HEK293T (cell line): ENCODE measurements at regions not wholly inside any gene's neighbourhood (a gene's known extent, or its start where the extent isn't known, plus 50 kb on each side); places are given as distances from the start of the nearest gene placed in this dataset.

Experiments
- CTCF ChIA-PET: fragments of 350-600 bp; formaldehyde crosslinking; extraction: SDS; loops from one replicate; lab custom pipeline; 2021; ENCODE audit warnings: antibody characterized with exemption, inconsistent platforms; lab: Yijun Ruan, JAX
- POLR2A ChIA-PET: fragments of 350-600 bp; formaldehyde crosslinking; extraction: SDS; loops from one replicate; lab custom pipeline; 2020; ENCODE audit warnings: antibody characterized with exemption, inconsistent platforms; lab: Yijun Ruan, JAX
- DNase-seq: peaks from one replicate; pipeline ENCODE4 v3.0.0; 2012; ENCODE audit warnings: mixed read lengths; ENCODE audit errors: extremely low spot score
- ARNT ChIP-seq: fragments of 450-650 bp; IDR thresholded peaks from 2 replicates; pipeline ENCODE4 v1.6.1; 2017; ENCODE audit warnings: mild to moderate bottlenecking
- BHLHE40 ChIP-seq: fragments of 450-650 bp; IDR thresholded peaks from 2 replicates; pipeline ENCODE4 v1.6.1; 2016; ENCODE audit warnings: mild to moderate bottlenecking, moderate library complexity, borderline replicate concordance
- CTBP1 ChIP-seq: fragments of 450-650 bp; IDR thresholded peaks from 2 replicates; pipeline ENCODE4 v1.6.1; 2016; ENCODE audit warnings: borderline replicate concordance
- ELF4 ChIP-seq: fragments of 450-650 bp; IDR thresholded peaks from 2 replicates; pipeline ENCODE4 v1.6.1; 2017; ENCODE audit warnings: antibody characterized with exemption
- FOXA1 ChIP-seq: fragments of 450-650 bp; IDR thresholded peaks from 2 replicates; pipeline ENCODE4 v1.6.1; 2016; ENCODE audit warnings: mild to moderate bottlenecking
- FOXK2 ChIP-seq: fragments of 450-650 bp; IDR thresholded peaks from 2 replicates; pipeline ENCODE4 v1.6.1; 2016; ENCODE audit warnings: mild to moderate bottlenecking
- FOXM1 ChIP-seq: fragments of 450-650 bp; IDR thresholded peaks from 2 replicates; pipeline ENCODE4 v1.6.1; 2017; ENCODE audit warnings: mild to moderate bottlenecking, borderline replicate concordance
- HDGF ChIP-seq: fragments of 450-650 bp; IDR thresholded peaks from 2 replicates; pipeline ENCODE4 v1.6.1; 2017; ENCODE audit warnings: antibody characterized with exemption, borderline replicate concordance
- L3MBTL2 ChIP-seq: fragments of 450-650 bp; conservative IDR thresholded peaks from 2 replicates; pipeline ENCODE4 v1.6.1; 2016; ENCODE audit warnings: mild to moderate bottlenecking
- LEF1 ChIP-seq: fragments of 450-650 bp; IDR thresholded peaks from 2 replicates; pipeline ENCODE4 v1.6.1; 2017; ENCODE audit warnings: mild to moderate bottlenecking, borderline replicate concordance
- NFRKB ChIP-seq: fragments of 450-650 bp; IDR thresholded peaks from 2 replicates; pipeline ENCODE4 v1.6.1; 2016; ENCODE audit warnings: mild to moderate bottlenecking, moderate library complexity
- PKNOX1 ChIP-seq: fragments of 450-650 bp; IDR thresholded peaks from 2 replicates; pipeline ENCODE4 v1.6.1; 2016
- SP1 ChIP-seq: fragments of 450-650 bp; IDR thresholded peaks from 2 replicates; pipeline ENCODE4 v1.6.1; 2017
- SUZ12 ChIP-seq: fragments of 450-650 bp; IDR thresholded peaks from 2 replicates; pipeline ENCODE4 v1.6.1; 2016; ENCODE audit warnings: mild to moderate bottlenecking
- TARDBP ChIP-seq: fragments of 450-650 bp; IDR thresholded peaks from 2 replicates; pipeline ENCODE4 v1.6.1; 2016
- ZNF384 ChIP-seq: fragments of 450-650 bp; IDR thresholded peaks from 2 replicates; pipeline ENCODE4 v1.6.1; 2016

DNA sequence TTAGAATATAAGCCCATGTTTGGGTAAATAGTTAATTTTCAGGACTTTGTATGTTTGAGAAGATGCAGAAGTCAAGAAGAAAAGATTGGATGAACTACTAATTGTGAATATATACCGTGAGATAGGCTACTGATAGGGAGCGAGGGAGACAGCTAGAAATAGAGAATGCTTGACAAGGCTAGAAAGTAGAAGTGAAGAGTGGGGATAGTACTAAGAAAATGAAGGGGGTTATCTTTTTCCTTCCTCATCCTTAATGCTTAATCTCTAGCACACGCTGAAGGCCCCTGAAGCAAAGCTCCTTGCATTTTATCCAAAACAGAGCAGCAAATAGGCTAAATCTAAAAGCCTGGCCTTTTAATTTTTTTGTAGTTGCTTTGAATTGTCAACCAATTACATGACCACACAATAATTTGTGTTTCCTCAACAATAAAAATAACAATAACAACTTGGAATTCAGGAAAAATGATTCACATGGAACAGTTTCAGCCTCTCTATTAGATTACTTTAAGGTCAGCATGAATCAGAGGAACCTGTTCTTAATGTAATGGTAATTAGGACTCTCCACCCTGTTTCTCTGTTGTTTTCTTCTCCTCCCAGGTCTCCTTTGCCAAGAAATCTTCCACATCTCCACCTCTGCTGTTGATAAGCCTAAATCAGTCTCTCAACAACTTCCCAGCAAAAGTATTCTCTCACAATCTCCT is 1071.3 kb upstream of the ZEB2 start:
- ChIA-PET CTCF (no interaction called here), POLR2A (no interaction called here)
- DNase-seq = no peak
- no peak for TF ChIP-seq HDGF
- TF ChIP-seq LEF1 = no peak
- no peak for TF ChIP-seq ELF4

DNA sequence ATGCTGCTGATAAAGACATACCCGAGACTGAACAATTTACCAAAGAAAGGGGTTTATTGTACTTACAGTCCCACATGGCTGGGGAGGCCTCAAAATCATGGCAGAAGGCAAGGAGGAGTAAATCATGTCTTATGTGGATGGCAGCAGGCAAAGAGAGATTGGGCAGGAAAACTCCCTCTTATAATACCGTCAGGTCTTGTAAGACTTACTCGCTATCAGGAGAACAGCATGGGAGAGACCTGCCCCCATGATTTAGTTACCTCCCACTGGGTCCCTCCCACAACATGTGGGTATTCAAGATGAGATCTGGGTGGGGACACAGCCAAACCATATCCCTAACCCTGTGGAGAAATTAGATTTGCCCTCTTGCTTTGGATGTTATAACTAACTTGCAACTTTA is 1068.0 kb upstream of the ZEB2 start:
- no peak for DNase-seq
- ChIA-PET CTCF (no interaction called here), POLR2A (no interaction called here)
- TF ChIP-seq LEF1 = no peak
- TF ChIP-seq L3MBTL2 = no peak
- no peak for TF ChIP-seq FOXA1
- TF ChIP-seq ZNF384 = no peak
- no peak for TF ChIP-seq HDGF
- TF ChIP-seq SUZ12 = no peak
- no peak for TF ChIP-seq ARNT
- no peak for TF ChIP-seq ELF4
- TF ChIP-seq FOXM1 = no peak
- TF ChIP-seq SP1 = no peak
- no peak for TF ChIP-seq FOXK2
- no peak for TF ChIP-seq TARDBP
- TF ChIP-seq BHLHE40 = no peak
- no peak for TF ChIP-seq NFRKB
- no peak for TF ChIP-seq PKNOX1

DNA sequence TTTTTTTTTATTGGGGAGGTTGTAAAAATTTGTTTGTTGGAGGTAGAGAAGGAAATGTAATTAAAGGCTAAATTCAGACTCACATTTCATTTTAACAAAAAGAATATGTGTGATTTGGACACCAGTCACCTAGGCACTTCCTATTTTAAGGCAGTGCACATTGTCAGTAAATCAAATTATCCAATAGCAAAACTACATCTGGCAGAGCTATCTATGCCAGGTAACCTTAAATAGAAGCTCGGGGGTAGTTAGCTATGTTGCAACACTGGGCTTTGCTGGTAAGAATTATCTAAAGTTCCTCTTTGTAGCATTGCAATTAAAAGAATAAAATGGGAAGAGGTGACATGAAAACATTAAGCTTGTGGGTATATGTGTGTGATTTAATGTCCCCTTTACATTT is 1064.4 kb upstream of the ZEB2 start:
- ChIA-PET CTCF (interaction anchor here (0.8 kb wide), 1 partner anchor 310 kb away, joined by 5 read pairs; no protein-coding TSS in a partner anchor), POLR2A (no interaction called here)
- DNase-seq = no peak
- TF ChIP-seq ARNT (no peak), PKNOX1 (no peak), NFRKB (no peak), TARDBP (no peak), ELF4 (no peak), FOXM1 (no peak), HDGF (no peak), ZNF384 (no peak), LEF1 (no peak), BHLHE40 (no peak), FOXK2 (no peak), FOXA1 (no peak), L3MBTL2 (no peak), SUZ12 (no peak), SP1 (no peak), CTBP1 (no peak)

- POLR2A ChIA-PET = no interaction called here
- no peak for DNase-seq
- CTCF ChIA-PET = no interaction called here
- TF ChIP-seq ZNF384 = no peak
- TF ChIP-seq NFRKB = no peak
- TF ChIP-seq HDGF = no peak
- no peak for TF ChIP-seq FOXK2
- no peak for TF ChIP-seq PKNOX1
- no peak for TF ChIP-seq SP1
- TF ChIP-seq LEF1 = no peak
- TF ChIP-seq BHLHE40 = no peak
These were observed 1053.7 kb upstream of the ZEB2 start for GRCh38 chr2:145573608-145574007.

GRCh38 chr2:145572238-145572637 is 1052.3 kb upstream of the ZEB2 start:
- ChIA-PET CTCF (no interaction called here), POLR2A (no interaction called here)
- no peak for TF ChIP-seq HDGF
- TF ChIP-seq L3MBTL2 = no peak
- TF ChIP-seq LEF1 = no peak
- TF ChIP-seq SUZ12 = no peak
- TF ChIP-seq TARDBP = no peak
- TF ChIP-seq FOXM1 = no peak
- no peak for DNase-seq

- POLR2A ChIA-PET = no interaction called here
- no peak for TF ChIP-seq FOXA1
- no peak for TF ChIP-seq NFRKB
- TF ChIP-seq CTBP1 = no peak
- CTCF ChIA-PET = no interaction called here
- no peak for DNase-seq
These were observed 1049.2 kb upstream of the ZEB2 start for GRCh38 chr2:145569108-145569507.
